Fibroblast of lung (primary cell): ENCODE measurements at regions not wholly inside any gene's neighbourhood (a gene's known extent, or its start where the extent isn't known, plus 50 kb on each side); places are given as distances from the start of the nearest gene placed in this dataset.

Source experiments
- EZH2 ChIP-seq: IDR thresholded peaks from 2 replicates; pipeline ENCODE4 v1.5.1; 2012; ENCODE audit warnings: low read length, control low read depth, mild to moderate bottlenecking; ENCODE audit errors: missing control alignments
- TF ChIP-seq, protein P1 (sequence below), 2 donors: IDR thresholded peaks in 1 of 2; conservative IDR thresholded peaks in 1 of 2; 1 replicate in 1 of 2; 2 replicates in 1 of 2; pipeline ENCODE4 v1.5.1; 2011 to 2012; ENCODE audit warnings: low read length in 2 of 2, control low read depth in 1 of 2, inconsistent platforms in 1 of 2, low read depth in 1 of 2, mild to moderate bottlenecking in 1 of 2

DNA sequence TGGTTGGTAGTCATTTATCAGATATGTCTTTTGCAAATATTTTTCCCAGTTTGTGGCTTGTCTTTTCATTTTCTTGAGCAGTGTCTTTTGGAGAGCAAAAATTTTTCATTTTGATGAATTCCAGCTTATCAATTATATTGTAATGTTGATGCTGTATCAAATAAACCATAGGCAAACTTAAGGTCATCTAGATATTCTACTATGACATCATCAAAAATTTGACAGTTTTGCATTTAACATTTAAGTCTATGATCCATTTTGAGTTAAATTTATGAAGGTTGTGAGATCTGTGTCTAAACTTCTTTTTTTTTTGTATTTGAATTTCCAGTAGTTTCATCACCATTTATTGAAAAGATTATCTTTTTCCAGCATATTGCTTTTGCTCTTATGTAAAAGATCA lies 505.5 kb upstream of the COX7C start:
- TF ChIP-seq, protein P1, sequence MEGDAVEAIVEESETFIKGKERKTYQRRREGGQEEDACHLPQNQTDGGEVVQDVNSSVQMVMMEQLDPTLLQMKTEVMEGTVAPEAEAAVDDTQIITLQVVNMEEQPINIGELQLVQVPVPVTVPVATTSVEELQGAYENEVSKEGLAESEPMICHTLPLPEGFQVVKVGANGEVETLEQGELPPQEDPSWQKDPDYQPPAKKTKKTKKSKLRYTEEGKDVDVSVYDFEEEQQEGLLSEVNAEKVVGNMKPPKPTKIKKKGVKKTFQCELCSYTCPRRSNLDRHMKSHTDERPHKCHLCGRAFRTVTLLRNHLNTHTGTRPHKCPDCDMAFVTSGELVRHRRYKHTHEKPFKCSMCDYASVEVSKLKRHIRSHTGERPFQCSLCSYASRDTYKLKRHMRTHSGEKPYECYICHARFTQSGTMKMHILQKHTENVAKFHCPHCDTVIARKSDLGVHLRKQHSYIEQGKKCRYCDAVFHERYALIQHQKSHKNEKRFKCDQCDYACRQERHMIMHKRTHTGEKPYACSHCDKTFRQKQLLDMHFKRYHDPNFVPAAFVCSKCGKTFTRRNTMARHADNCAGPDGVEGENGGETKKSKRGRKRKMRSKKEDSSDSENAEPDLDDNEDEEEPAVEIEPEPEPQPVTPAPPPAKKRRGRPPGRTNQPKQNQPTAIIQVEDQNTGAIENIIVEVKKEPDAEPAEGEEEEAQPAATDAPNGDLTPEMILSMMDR (conservative IDR thresholded peaks at IDR 0.05 in 1 of 2, IDR thresholded peaks at IDR 0.05 in 1 of 2; ENCODE audit: low read depth in 1 of 2, low read length in 2 of 2): no peak
- no peak for TF ChIP-seq EZH2
